BJ (cell line): ENCODE measurements at regions not wholly inside any gene's neighbourhood (a gene's known extent, or its start where the extent isn't known, plus 50 kb on each side); places are given as distances from the start of the nearest gene placed in this dataset.

Source experiments
- CTCF ChIA-PET: fragments of 350-600 bp; formaldehyde crosslinking; extraction: SDS; loops from one replicate; lab custom pipeline; 2021; ENCODE audit warnings: antibody characterized with exemption, inconsistent platforms; lab: Yijun Ruan, JAX
- POLR2A ChIA-PET: fragments of 300-600 bp; sonication (Branson Sonifier 250); formaldehyde crosslinking; extraction: SDS; loops from one replicate; lab custom pipeline; 2021; ENCODE audit warnings: antibody characterized with exemption; lab: Charles Lee
- DNase-seq: peaks from one replicate; pipeline ENCODE4 v3.0.0-alpha.2; 2011; ENCODE audit warnings: low read depth
- H3K27me3 ChIP-seq: 2 replicates; pipeline ENCODE4 v1.6.0; 2011; ENCODE audit warnings: low read length; ENCODE audit not compliant: control insufficient read depth, insufficient read depth
- H3K36me3 ChIP-seq: 2 replicates; pipeline ENCODE4 v1.5.1; 2011; ENCODE audit warnings: low read length; ENCODE audit not compliant: control insufficient read depth, insufficient read depth
- H3K4me3 ChIP-seq: 2 replicates; pipeline ENCODE4 v1.5.1; 2011; ENCODE audit warnings: low read depth, mild to moderate bottlenecking, control low read depth, low read length
- TF ChIP-seq, protein P1 (sequence below): IDR thresholded peaks from 2 replicates; pipeline ENCODE4 v1.5.1; 2011; ENCODE audit warnings: low read depth, mild to moderate bottlenecking, control low read depth, inconsistent platforms, low read length, moderate library complexity; ENCODE audit not compliant: insufficient read depth

DNA sequence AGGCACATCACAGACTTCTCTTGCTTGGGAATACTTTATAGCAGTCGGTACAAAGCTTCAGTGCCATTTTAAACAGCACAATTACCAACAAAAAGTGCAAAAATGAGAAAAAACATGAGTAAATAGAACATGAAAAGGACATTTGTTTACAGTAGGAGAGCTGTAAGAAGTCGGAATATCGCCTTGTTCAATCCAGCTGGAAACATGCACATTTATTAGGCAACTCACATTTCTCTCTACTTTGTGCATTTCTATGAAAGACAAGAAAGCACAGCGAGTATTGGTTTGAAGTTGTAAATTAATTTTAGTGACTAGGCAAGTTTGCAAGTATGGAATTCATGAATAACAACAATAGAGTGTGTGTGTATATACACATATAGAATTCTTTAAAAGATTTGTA, 484.7 kb downstream of the DACH1 start:
- POLR2A ChIA-PET = no interaction called here

DNA sequence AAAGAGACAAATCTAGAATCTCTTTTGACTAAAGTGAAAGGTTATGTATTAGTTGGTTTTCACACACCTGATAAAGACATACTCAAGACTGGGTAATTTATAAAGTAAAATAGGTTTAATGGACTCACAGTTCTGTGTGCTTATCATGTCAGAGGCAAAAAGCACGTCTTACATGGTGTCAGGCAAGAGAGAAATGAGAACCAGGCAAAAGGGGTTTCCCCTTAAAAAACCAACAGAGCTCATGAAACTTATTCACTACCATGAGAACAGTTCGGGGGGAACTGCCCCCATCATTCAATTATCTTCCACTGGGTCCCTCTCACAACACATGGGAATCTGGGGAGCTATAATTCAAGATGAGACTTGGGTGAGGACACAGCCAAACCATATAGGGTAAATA, 486.8 kb downstream of the DACH1 start:
- Histone ChIP-seq H3K4me3 (no peak overlapping the region), H3K36me3 (no peaks in the 10 kb centered on the region), H3K27me3 (no peaks in the 10 kb centered on the region)
- ChIA-PET CTCF (no interaction called here), POLR2A (no interaction called here)
- DNase-seq = no peak
- TF ChIP-seq, protein P1, sequence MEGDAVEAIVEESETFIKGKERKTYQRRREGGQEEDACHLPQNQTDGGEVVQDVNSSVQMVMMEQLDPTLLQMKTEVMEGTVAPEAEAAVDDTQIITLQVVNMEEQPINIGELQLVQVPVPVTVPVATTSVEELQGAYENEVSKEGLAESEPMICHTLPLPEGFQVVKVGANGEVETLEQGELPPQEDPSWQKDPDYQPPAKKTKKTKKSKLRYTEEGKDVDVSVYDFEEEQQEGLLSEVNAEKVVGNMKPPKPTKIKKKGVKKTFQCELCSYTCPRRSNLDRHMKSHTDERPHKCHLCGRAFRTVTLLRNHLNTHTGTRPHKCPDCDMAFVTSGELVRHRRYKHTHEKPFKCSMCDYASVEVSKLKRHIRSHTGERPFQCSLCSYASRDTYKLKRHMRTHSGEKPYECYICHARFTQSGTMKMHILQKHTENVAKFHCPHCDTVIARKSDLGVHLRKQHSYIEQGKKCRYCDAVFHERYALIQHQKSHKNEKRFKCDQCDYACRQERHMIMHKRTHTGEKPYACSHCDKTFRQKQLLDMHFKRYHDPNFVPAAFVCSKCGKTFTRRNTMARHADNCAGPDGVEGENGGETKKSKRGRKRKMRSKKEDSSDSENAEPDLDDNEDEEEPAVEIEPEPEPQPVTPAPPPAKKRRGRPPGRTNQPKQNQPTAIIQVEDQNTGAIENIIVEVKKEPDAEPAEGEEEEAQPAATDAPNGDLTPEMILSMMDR = no peak

More for the DNA sequence above, 484.7 kb downstream of the DACH1 start:
- TF ChIP-seq, protein P1 = no peak
- no peaks in the 10 kb centered on the region for H3K27me3 ChIP-seq
- CTCF ChIA-PET = no interaction called here
- no peak for DNase-seq
- H3K4me3 ChIP-seq = no peak overlapping the region
- H3K36me3 ChIP-seq = no peaks in the 10 kb centered on the region

GRCh38 chr13:71378961-71379905, 487.8 kb downstream of the DACH1 start:
- TF ChIP-seq, protein P1 = no peak
- Histone ChIP-seq H3K4me3 (no peak overlapping the region), H3K27me3 (no peaks in the 10 kb centered on the region), H3K36me3 (no peaks in the 10 kb centered on the region)
- DNase-seq = no peak
- ChIA-PET CTCF (no interaction called here), POLR2A (no interaction called here)

DNA sequence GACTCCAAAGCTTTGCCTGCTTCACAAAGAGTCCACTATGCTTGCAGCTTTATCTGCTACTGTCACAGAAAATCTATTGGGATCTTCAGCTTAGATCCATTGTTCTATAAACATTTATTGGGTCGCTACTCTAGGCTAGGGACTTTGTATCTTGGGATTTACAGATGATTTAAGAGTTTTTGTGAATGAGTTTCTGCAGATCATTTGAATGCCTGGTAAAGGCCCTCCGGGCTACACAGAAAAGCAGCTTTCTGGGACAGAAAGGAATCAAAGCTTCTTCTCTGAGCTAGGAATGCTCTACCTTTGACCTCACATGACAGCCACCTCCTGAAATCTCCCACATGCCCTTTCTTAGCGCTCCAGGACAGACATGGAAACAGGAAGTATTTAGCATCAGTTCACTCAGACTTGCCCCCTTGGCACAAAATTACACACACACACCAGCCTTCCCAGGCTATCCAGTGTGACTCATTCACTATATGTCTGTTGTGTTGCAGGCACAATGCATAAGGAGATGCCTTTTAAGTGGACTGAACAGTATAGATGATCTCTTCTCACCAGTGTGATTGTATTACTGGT, 492.4 kb downstream of the DACH1 start:
- Histone ChIP-seq H3K27me3 (no peaks in the 10 kb centered on the region), H3K36me3 (no peaks in the 10 kb centered on the region), H3K4me3 (no peak overlapping the region)
- ChIA-PET POLR2A (no interaction called here), CTCF (no interaction called here)
- TF ChIP-seq, protein P1 = no peak
- no peak for DNase-seq

DNA sequence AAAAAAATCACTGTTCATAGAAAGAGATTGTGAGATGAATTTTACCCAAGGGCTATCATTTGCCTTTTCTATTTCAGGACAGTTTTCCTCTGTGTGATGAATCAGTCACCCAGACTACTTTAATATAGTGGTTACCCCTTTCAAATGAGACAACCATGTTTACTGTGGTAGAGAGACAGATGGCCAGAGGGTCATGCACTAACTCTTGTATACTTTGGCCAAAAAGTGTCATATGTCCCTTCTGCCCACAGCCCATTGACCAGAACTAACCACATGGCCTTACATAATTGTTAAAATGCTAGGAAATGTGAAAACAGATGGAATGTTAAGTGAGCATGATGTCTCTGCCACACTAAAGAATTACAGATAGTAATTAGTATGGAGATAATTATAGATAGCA, 498.7 kb downstream of the DACH1 start:
- H3K4me3 ChIP-seq = no peak overlapping the region
- CTCF ChIA-PET = no interaction called here
- TF ChIP-seq, protein P1 = no peak
- no peaks in the 10 kb centered on the region for H3K27me3 ChIP-seq
- no peak for DNase-seq
- H3K36me3 ChIP-seq = no peaks in the 10 kb centered on the region
- POLR2A ChIA-PET = no interaction called here
